22Rv1 (cell line): ENCODE measurements at regions not wholly inside any gene's neighbourhood (a gene's known extent, or its start where the extent isn't known, plus 50 kb on each side); places are given as distances from the start of the nearest gene placed in this dataset.

Experiments used
- H3K27ac ChIP-seq: fragments of 450-650 bp; 2 replicates; pipeline ENCODE4 v1.5.1; 2017
- CTCF ChIP-seq: fragments of 450-650 bp; IDR thresholded peaks from 2 replicates; pipeline ENCODE4 v1.5.1; 2017; ENCODE audit warnings: mild to moderate bottlenecking
- ZFX ChIP-seq: fragments of 450-650 bp; IDR thresholded peaks from 2 replicates; pipeline ENCODE4 v1.6.1; 2017; ENCODE audit warnings: antibody characterized with exemption, borderline replicate concordance

DNA sequence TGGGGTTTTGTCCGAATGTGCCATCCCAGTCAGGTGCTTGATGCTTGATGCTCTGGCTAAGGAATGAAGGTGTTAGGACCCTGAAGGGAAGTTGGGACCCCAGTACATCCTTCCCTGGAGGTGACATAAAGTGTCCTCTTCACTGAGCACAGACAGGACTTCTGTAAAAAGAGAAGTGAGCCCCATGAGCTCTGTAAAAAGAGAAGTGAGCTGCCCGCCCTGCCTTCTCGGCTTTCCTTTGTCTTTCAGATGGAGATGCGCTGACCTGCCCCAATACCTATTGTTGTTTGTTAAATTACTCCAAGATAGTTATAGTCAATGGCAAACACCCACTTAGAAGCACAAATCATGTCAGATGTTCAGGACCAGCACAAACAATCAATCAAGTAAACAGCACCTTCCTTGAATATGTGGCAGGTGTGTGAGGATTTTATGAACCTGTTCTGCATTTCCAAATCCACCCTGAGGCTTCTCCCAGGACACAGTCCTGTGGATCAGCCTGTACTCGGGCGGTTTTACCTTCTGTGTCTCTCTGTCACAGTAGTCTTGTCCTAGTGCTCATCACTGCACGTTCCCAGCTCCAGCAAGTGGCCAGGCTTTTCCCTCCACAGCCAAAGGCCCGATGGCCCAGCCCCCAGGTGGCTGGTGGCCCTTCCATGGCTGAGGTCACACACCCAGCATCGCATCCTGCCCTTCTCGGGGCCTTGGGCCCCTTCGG lies 191.4 kb downstream of the MTRR start:
- no peak overlapping the region for H3K27ac ChIP-seq
- TF ChIP-seq CTCF (no peak), ZFX (no peak)

GRCh38 chr5:8060953-8061429 lies 192.0 kb downstream of the MTRR start:
- no peak overlapping the region for H3K27ac ChIP-seq
- no peak for TF ChIP-seq CTCF

GRCh38 chr5:8062521-8062920 lies 193.6 kb downstream of the MTRR start:
- TF ChIP-seq ZFX (no peak), CTCF (no peak)
- no peak overlapping the region for H3K27ac ChIP-seq

GRCh38 chr5:8068078-8068477 lies 199.1 kb downstream of the MTRR start:
- no peak for TF ChIP-seq ZFX
- no peak for TF ChIP-seq CTCF
- no peak overlapping the region for H3K27ac ChIP-seq

DNA sequence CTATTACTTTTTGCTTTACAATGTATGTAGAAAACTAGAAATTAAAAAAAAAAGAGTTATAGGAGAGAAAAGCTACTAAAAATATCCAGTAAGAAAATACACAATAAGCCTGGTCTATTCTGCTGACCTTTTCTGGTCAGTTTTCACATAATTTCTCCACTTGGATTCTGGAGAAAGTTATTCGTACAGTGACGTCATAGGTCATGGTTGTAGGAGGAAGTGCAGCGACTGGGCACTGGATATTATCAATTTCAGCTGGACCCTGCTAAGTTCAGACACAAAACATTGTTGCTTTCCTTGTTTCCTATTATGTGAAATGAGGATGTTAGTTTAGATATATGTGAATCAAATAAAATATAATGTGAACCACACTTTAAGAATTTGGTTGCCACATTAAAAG lies 201.2 kb downstream of the MTRR start:
- no peak overlapping the region for H3K27ac ChIP-seq
- no peak for TF ChIP-seq ZFX
- no peak for TF ChIP-seq CTCF

DNA sequence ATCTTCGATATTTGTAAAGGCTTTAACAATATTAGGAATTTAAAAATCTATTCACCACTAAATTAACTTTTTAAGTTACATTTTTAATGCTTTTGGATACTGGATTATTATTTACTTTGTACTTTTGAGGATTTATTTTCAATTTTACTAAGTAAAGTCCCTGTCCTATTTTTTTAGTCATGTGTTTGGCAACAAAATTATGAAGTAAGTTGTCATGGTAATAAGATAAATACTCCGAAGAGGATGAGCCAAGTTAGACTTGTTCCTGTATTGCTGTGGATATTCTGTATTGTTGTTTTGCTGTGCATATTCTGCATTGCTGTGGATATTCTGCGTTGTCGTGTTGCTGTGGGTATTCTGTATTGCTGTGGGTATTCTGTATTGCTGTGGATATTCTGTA lies 210.1 kb downstream of the MTRR start:
- TF ChIP-seq ZFX (no peak), CTCF (no peak)
- H3K27ac ChIP-seq, result no peak overlapping the region

- H3K27ac ChIP-seq, result no peak overlapping the region
- no peak for TF ChIP-seq ZFX
- TF ChIP-seq CTCF, result no peak
Observed at GRCh38 chr5:8081179-8081578, 212.2 kb downstream of the MTRR start.
